SIG-M5 treated with dmso at 0.1 percent for 504 hours (cell line): ENCODE measurements at regions not wholly inside any gene's neighbourhood (a gene's known extent, or its start where the extent isn't known, plus 50 kb on each side); places are given as distances from the start of the nearest gene placed in this dataset.
A peak's percentile ranks its signal among the peaks of the same experiment; 100 is the strongest.

Experiments
- DNase-seq: peaks from one replicate; lab custom pipeline; 2025; ENCODE audit not compliant: unreplicated experiment; lab: John Stamatoyannopoulos, UW

DNA sequence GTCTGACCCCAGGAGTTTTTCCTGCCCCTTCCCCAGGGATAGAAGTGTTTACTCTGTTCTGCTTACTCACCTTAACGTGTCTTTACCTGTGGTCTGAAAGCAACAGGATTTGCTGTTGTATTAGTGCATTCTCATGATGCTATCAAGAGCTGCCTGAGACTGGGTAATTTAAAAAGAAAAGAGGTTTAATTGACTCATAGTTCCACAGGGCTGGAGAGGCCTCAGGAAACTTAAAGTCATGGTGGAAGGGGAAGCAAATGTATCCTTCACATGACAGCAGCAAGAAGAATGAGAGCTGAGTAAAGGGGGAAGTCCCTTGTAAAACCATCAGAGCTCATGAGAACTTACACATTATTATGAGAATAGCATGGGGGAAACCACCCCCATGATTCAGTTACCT lies 240.4 kb downstream of the SNAPC1 start:
- peak; percentile 1 for DNase-seq

DNA sequence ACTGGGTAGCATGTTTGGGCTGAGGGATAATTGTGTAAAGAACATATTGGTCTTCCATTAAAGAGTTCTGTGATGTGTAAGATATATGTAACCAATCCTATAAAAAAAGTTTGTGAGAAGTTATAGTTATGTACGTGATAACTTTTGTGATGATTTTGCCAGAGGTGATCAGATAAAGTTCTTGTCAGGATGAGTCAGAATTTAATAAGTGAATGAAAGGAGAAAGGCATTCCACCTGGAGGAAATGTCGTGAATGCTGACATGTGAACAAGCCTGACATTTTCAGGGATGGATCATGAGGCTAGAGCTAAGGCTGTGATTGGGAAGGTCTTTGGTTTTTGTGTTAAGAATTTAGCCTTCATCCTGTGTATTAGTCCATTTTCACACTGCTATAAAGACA lies 241.5 kb downstream of the SNAPC1 start:
- no peak for DNase-seq

DNA sequence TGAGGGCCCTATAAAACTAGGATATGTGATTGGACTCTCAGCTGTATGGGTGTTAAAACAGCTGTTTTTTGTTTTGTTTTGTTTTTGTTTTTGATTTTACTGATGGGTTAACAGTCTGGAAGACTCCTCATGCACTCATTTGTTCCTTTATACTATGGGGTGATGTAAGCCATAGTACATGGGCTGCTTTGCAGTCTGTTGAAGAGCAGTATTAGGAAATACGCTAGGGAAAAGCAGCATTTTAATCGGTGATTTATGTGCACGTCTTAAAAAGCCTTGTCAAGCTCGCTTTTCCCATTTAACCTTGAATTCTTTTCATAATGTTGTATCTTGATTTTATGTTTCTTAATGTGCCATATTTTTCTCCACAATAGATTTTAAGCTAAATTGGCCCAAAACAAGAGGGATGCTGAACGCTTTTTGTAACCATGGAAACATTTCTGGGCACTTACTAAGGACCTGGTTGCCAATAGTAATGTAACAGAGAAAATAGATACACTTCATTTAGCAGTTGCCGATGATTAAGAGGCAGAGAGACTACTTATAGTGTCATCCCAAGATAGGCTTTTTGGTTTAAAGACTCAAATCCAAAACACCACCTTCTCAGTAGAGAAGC lies 244.0 kb downstream of the SNAPC1 start:
- no peak for DNase-seq

DNA sequence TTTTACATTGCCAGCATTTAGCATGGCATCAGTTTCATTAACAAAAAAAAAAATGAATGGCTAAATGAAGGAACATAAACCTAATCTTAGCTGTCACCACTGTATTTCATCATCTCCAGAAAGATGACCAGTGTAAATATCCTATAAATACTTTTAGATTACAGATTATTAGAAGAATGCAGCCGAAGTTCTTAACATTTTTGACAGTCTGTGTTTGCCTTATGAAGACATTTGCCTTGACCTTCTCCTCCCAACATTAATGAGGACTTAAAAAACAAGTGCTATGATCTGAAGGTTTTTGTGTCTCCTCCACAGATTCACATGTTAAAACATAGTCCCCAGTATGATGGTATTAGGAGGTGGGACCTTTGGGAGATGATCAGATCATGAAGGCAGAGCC lies 253.0 kb downstream of the SNAPC1 start:
- DNase-seq: no peak

DNA sequence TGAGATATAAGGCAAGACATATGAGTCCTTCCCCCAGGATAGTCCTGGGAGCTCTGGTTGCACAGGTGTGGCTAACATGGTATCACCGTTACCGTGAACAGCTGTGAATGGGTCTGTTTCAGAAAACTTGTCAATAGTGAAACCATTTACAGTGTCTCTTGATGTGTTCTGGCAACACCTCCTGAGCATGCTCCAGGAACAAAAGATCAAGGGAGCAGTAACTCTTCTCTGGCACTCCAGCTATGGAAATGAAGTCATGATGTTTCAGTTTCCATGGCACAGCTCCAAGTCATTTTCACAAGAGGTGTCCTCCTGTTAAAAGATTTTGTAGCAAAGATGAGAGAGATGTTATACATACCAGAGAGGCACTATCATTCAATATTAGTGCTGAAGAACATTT lies 253.7 kb downstream of the SNAPC1 start:
- DNase-seq: no peak

DNA sequence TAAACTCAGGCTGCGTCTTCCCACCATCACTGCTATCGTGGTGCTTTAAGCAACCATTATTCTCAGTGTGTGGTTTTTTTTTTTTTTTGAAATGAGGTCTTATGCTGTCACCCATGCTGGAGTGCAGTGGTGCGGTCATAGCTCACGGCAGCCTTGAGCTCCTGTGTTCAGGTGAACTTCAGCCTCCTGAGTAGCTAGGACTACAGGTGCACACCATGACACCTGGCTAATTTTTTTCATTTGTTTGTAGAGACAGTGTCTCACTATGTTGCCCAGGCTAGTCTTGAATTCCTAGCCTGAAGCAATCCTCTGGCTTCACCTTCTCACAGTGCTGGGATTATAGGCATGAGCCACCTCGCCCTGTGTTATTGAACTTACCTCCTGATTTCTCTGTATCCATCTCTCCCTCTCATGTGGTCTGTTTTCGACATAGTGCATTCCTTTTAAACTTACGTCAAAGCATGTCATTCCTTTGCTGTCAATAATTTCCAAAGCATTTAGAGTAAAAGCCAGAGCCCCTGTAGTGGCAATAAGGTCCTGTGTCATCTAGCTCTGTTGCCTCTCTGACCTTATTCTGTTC lies 255.5 kb downstream of the SNAPC1 start:
- DNase-seq: no peak

DNA sequence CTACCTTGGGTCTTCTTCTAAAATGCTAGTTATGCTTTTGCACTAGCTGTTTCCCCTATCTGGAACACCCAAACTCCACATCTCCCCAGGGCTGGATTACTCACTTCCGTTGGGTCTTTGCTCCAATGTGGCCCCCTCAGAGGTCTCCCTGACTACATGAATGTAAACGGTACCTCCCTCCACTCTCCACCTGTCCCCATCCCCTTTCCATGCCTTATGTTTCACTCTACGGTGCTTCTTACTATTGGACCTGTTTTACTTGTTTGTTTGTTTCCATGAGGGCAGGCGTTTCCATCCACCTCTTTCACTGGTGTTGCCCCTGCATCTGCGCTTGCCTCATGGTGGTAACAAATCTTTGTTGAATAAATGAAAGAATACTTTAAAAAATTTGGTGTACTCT lies 256.4 kb downstream of the SNAPC1 start:
- no peak for DNase-seq

DNA sequence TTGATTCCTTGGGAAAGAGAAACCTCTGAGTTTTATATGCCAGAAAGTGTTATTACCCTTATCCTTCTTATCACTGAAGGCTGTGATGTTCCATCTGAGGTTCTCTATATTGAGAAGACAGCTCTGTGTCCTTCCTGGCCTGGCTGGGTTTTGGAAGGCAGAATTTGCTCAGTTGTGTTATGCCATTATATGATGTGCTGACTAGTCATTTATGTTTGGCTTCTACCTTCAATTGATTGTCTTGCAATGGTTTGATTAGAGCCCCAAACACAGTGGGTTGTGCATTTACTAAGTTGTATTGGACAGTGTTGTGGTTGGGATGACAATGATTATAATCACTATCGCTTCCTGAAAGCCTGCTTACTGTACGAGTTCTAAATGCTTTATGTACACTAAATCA lies 265.7 kb downstream of the SNAPC1 start:
- DNase-seq: no peak

DNA sequence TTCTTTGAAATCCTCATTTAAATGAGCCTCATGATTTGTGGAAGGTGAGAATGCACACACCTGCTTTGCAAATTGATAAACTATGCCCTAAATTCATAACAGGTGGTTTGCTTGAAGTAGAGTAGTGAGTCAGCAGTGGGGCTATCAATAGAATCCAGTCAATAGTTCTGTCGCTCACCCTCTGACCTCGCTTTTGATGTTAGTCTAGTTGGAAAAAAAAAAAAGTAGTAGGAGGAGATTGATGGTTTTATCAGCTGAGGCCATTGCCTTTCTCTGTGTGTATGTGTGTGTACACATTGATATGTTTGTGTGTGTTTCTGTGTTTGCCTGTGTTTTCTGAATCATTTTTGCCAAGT lies 267.3 kb downstream of the SNAPC1 start:
- no peak for DNase-seq

DNA sequence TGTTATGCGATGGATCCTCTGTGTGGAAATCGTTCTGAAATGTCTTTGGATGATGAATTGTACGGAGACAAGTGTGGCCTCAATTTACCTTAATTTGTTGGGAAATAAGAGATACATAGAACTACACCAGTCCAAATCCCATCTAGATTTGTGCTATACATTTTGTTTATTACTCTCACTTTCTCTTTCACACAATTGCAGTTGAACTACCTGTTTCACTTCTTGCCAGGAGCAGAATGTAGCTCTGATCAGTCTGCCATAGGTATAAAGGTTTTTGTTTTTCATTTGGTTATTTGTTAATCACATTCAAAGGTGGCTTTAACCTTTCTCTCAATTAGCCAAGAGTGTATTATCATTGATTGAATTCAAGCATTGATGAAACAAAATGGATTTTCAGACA lies 268.2 kb downstream of the SNAPC1 start:
- no peak for DNase-seq

DNA sequence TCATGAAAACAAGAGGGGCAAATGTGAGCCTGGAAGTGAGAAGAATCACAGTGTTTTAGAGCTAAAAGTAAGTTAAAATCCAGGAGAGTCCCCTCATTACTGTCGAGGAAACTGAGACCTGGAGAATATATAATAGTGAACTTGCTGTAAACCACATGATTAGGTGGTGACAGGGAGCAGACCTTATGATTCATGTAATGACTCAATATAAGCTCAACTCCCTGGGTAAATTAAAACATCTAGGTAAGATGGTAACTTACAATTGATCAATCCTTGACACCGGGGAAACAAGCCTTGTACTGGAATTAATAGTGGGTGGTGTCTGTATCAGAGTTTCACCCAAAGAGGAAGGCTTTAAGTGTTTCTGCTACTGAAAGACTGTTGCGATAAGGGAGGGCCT lies 269.3 kb downstream of the SNAPC1 start:
- no peak for DNase-seq

DNA sequence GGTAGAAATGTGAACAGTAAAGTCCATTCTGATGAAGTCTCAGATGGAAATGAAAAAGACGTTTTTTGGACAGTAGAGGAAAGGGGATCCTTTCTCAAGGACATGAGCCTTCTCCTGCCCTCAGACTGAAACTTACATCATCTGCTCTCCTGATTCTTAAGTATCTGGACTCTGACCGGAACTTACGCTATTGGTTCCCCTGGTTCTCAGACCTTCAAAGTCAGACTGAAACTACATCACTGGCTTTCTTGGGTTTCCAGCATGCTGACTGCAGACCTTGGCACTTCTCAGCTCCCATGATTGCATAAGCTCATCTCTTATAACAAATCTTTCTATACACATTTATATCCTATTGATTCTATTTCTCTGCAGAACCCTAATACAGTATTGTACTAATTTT lies 291.0 kb downstream of the SNAPC1 start:
- DNase-seq: no peak

DNA sequence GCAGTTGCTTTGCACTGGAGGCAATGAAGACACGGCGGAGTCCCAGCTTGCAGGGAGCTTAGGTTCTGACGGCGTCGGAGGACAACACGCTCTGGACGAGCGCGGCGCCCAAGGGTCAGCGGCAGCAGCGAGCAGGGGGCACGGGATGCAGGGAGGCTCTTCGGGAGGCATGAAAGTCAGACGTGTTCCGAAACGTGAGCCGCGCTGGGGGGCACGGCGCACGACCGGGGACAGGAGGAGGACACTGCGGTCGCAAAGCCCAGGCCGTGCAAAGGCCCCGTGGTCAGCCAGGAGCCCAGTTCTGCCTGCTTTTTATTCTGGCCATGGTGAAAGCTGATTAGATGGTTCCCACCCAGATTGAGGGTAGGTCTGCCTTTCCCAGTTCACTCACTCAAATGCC lies 294.6 kb downstream of the SNAPC1 start:
- no peak for DNase-seq

DNA sequence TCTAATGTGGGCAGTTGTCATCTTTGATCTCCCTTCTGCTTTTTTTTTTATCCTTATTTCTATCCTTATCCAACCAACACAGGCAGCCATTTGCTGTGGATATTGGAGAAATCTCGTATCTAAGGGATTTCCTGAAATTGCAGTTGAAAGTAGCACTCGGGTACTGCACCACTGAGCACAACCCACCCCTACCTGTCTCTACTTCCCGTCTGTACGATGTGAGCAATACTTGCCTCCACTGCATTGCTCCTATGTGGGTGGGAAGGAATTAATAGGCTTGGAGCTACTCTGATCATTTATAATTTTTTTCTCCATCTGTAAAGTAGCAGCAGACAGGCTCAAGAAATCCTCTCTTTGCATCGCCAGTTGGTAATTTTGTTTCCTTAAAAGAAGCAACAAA lies 300.4 kb downstream of the SNAPC1 start:
- no peak for DNase-seq

DNA sequence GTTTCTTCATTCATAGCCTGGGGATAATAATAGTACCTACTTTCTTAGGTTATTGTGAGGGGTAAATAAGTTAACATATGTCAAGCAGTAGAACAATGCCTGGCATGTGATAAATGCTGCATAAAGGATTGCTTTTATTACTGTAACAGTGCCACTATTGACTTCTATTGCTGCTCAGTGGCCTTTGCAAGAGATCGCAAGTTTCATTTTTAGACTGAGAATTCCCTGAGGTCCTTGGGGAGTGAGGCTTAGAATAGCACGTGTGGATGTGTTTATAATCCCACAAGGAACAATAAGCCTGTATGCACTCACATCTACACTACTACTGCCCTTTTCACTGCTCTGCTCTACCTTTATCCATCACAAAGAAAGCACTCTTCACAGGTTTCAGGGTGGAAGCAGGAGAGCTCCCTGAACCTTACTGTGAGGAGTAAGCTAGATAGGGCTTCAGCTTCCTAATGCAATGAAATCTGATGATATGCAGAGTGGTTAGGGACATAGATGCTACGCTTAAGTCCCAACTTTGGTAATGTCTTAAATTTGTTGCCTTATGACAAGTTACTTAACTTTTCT lies 302.6 kb downstream of the SNAPC1 start:
- no peak for DNase-seq

DNA sequence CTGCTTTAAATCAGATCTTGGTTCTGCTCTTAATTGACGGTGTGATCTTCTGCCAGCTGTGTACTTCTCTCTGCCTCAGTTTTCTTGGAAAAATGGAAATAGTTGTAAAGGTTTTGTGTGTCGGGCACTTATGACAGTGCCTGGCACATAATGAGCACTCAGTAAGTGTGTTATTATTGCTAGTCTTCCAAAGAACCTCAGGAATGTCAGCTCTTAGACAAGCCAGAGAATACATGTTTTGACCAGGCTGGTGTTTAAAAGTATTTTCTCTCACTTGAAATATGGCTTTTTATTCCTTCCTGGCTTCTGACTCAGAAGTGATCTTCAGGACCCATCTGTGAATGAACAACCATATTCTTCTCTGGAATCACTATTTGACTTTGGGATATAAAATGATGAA lies 304.1 kb downstream of the SNAPC1 start:
- DNase-seq: no peak

DNA sequence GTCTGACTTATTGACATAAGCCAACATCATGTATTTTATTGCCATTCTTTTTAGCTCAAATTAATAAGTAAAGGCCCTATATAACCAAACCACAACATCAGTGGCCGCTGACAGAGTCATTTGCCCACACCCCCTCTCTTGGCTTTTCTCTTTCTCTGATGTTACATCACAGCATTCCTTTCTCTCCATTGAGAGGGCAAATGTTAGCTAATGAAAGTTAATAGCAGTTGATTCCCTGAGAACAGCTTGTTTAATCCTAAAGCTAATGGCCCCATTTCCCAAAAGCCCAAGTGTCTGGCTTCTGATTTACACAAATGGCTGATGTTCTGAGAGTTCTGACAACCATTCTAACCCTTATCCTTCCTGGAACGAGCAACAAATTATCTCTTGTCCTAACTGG lies 308.8 kb downstream of the SNAPC1 start:
- no peak for DNase-seq

DNA sequence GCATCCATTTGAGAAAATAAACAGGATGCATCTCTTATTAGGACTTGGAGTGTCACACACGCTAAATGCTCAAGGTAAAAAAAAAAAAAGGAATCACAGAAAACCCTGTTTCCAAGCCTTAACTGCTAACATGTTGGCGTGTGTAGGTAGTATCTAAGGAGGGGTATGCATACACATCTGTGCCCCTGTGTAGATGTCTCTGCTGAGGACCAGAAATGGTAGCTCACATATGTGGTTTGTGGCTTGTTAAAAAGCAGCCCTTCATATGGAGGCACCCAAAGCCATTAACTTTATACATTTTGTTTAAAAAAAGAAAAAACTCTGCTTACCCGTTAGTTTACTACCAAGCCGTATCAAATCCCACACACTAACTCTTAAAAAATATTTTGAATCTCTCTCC lies 314.1 kb downstream of the SNAPC1 start:
- no peak for DNase-seq

DNA sequence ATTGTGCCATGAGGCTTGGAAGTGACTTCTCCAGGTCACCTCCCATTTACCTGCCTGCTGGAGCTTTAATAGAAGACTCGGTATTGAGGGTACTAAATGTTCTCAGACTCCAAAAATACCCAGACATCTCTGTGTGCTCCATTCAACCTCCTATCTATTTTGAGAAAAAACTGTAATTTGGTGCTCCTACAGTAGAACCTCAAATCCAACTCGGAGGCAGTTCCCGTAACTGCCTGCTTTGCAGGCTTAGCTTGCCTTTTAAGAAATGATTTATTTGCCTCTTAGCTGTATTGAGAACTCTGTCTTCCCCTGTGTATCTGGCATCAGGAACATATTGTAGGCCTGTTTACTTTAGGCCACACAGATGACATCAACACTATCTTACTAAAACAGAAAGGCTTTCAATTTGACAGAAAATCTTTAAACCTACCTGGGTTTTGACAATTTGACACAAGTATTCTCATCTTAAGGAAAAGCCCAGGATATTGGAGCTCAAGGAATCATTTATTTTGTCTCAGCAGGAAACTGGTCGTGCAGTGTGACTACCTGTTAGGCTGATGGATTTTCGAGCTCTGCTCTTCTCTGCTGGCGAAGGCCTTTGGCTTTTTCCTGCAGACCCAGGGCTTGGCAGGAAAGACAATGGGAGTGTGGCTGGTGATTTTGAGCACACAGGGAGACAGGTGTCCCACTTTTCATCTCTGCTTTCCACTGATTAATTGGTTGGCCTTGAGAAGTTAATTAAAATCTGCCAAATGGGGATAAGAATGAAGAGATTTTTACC lies 314.8 kb downstream of the SNAPC1 start:
- no peak for DNase-seq

DNA sequence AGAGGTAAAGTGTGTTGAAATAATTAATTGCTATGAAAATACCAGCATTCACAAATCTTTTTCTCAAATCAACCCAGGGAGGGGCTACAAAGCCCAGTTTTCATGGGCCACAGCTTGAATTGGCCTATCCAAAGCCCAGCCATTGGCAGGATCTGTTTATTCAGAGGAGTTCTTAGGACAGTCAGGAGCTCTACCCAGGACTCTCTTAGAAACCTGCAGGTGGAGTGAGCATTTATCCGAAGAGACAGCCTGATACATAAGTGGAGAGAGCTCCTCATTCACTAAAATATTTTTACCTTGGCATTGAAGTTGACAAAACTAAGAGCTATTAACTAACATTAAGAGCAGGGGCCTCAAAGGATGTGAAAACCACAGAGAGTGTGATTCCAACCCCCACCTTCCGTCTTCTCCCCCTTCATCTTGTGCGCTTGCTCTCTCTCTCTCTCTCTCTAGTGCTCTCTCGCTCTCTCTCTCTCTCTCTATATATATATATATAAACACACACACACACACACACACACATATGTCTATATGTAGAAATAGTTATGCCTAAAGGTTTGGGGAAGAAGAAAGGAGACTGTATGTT lies 315.5 kb downstream of the SNAPC1 start:
- DNase-seq: no peak

DNA sequence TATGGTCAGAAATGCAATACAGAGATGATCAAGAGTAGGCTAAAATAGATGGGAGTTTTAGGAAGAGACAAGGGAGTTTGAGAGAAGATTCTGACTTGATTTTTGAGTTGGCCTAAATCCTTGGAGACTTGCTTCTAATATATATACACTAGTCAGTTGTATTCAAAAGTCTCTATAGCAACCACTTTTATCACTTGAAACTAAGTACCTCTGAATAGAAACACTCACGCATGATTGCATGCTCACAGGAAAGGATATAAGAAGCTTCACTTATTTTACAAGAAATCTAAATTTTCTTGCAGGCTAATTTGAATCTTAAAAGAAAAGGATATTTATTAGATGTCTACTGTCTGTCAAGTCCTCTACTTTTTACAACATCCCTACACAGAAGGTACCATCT lies 316.8 kb downstream of the SNAPC1 start:
- no peak for DNase-seq

DNA sequence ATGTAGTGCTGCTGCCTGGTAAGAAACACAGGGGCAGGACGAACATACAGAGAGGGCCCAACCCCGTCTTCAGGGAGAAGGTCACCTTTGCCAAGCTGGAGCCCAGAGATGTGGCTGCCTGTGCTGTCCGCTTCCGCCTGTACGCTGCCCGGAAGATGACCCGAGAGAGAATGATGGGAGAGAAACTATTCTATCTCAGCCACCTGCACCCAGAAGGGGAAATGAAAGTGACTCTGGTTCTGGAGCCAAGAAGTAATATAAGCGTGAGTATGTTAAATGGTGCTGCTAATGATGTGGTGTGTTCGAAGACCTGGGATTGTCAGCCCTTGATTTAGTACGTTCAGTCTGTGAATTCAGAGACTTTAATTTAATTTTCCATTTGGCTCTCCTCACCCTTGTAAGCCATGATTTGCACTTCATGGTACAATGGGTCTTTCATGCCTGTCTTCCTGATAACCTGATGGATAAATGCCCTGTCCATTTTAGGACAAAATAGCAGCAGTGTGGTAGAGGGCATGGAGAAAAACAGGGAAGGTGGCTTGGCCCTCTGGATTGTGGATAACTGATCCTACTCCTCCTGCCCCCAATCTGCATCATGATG lies 318.9 kb downstream of the SNAPC1 start:
- DNase-seq: peak; percentile 24
